Osteocyte (in vitro differentiated cells): ENCODE measurements at regions not wholly inside any gene's neighbourhood (a gene's known extent, or its start where the extent isn't known, plus 50 kb on each side); places are given as distances from the start of the nearest gene placed in this dataset.

Experiments used
- DNase-seq: peaks from one replicate; pipeline ENCODE4 v3.0.0; 2021; ENCODE audit warnings: mixed read lengths; ENCODE audit not compliant: unreplicated experiment; ENCODE audit errors: extremely low spot score
- H3K27ac Mint-ChIP-seq: one replicate; pipeline ENCODE4 v1.8.0; 2021; ENCODE audit warnings: mild to moderate bottlenecking, mixed read lengths; ENCODE audit not compliant: unreplicated experiment
- H3K27me3 Mint-ChIP-seq: one replicate; pipeline ENCODE4 v1.8.0; 2021; ENCODE audit warnings: mixed read lengths; ENCODE audit not compliant: unreplicated experiment
- H3K36me3 Mint-ChIP-seq: one replicate; pipeline ENCODE4 v1.8.0; 2021; ENCODE audit warnings: mixed read lengths; ENCODE audit not compliant: unreplicated experiment
- H3K4me1 Mint-ChIP-seq: one replicate; pipeline ENCODE4 v1.8.0; 2021; ENCODE audit warnings: mixed read lengths; ENCODE audit not compliant: unreplicated experiment
- H3K4me3 Mint-ChIP-seq: one replicate; pipeline ENCODE4 v1.8.0; 2021; ENCODE audit warnings: mild to moderate bottlenecking, moderate library complexity, mixed read lengths; ENCODE audit not compliant: unreplicated experiment
- H3K9me3 Mint-ChIP-seq: one replicate; pipeline ENCODE4 v1.8.0; 2021; ENCODE audit warnings: mixed read lengths; ENCODE audit not compliant: unreplicated experiment
- CTCF ChIP-seq: fragments of 200-600 bp; sonication (generic); IDR thresholded peaks from 2 replicates; pipeline ENCODE4 v1.5.0; 2021; ENCODE audit warnings: antibody characterized with exemption, mild to moderate bottlenecking, moderate library complexity

DNA sequence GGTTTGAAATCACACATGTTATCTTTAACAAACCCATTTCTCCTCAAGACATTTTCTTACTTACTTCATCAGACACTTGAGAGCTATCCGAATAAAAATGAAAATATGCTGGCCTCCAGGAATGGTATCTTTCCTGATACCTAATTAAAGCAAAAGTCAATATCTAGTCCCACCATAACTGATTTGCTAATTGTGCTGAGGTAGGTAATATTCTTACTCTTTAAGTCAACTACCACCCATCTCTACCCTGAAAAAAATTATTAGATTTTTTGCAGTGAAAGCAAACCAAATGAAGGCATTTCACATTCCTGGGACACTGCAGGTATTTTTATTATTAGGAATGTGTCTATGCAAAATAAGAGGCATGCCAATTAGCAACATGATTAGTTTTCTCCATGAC, 175.8 kb downstream of the QDPR start:
- Mint-ChIP-seq H3K4me1 (no peaks in the 10 kb centered on the region), H3K36me3 (no peaks in the 10 kb centered on the region), H3K4me3 (no peak overlapping the region), H3K27me3 (peaks cover 12% of the 10 kb centered on the region), H3K27ac (no peak overlapping the region), H3K9me3 (no peaks in the 10 kb centered on the region)
- no peak for DNase-seq
- TF ChIP-seq CTCF: no peak

- no peak for TF ChIP-seq CTCF
- Mint-ChIP-seq H3K27ac (no peak overlapping the region), H3K9me3 (no peaks in the 10 kb centered on the region), H3K36me3 (no peaks in the 10 kb centered on the region), H3K4me3 (no peak overlapping the region), H3K27me3 (peaks cover 14% of the 10 kb centered on the region), H3K4me1 (no peaks in the 10 kb centered on the region)
- no peak for DNase-seq
These were observed 176.5 kb downstream of the QDPR start for GRCh38 chr4:17335371-17335770.

GRCh38 chr4:17332478-17332877, 179.4 kb downstream of the QDPR start:
- no peak overlapping the region for H3K4me3 Mint-ChIP-seq

GRCh38 chr4:17329046-17329445, 182.8 kb downstream of the QDPR start:
- DNase-seq: no peak
- peaks cover 22% of the 10 kb centered on the region for H3K27me3 Mint-ChIP-seq
- TF ChIP-seq CTCF: no peak
- no peaks in the 10 kb centered on the region for H3K9me3 Mint-ChIP-seq
- H3K4me3 Mint-ChIP-seq: no peak overlapping the region
- H3K27ac Mint-ChIP-seq: no peak overlapping the region
- H3K36me3 Mint-ChIP-seq: no peaks in the 10 kb centered on the region
- peaks cover 8% of the 10 kb centered on the region for H3K4me1 Mint-ChIP-seq

More at GRCh38 chr4:17332478-17332877, 179.4 kb downstream of the QDPR start:
- no peak for DNase-seq
- peak; percentile 24 for TF ChIP-seq CTCF
- Mint-ChIP-seq H3K27me3 (peaks cover 24% of the 10 kb centered on the region), H3K4me1 (peaks cover 2% of the 10 kb centered on the region), H3K36me3 (no peaks in the 10 kb centered on the region), H3K9me3 (no peaks in the 10 kb centered on the region), H3K27ac (no peak overlapping the region)

GRCh38 chr4:17328141-17328815, 183.6 kb downstream of the QDPR start:
- Mint-ChIP-seq H3K4me1 (peaks cover 16% of the 10 kb centered on the region), H3K36me3 (no peaks in the 10 kb centered on the region), H3K27me3 (peaks cover 21% of the 10 kb centered on the region), H3K4me3 (no peak overlapping the region), H3K27ac (no peak overlapping the region), H3K9me3 (no peaks in the 10 kb centered on the region)
- DNase-seq: no peak
- TF ChIP-seq CTCF: no peak
